Heart left ventricle (tissue), 16 donors: ENCODE measurements at regions not wholly inside any gene's neighbourhood (a gene's known extent, or its start where the extent isn't known, plus 50 kb on each side); places are given as distances from the start of the nearest gene placed in this dataset.

Experiments used
- ATAC-seq, 4 donors: fragments of 200-7000 bp; cut with Tn5 transposase; one replicate each; pipeline ENCODE4 v1.9.1; 2020 to 2022; ENCODE audit warnings: moderate library complexity in 4 of 4, mild to moderate bottlenecking in 3 of 4, moderate number of reproducible peaks in 1 of 4
- DNase-seq, 5 donors: peaks; one replicate each; pipeline ENCODE4 v3.0.0-alpha.2; 2020
- H3K27ac ChIP-seq, 12 donors: fragments of 200-600 bp; sonication (generic) in 4 of 12; one replicate each; pipeline versions ENCODE4 v1.5.0 to v1.8.0; 2016 to 2022; ENCODE audit warnings: mild to moderate bottlenecking in 2 of 12
- H3K27me3 ChIP-seq, 9 donors: fragments of 200-600 bp; sonication (generic) in 2 of 9; one replicate each; pipeline versions ENCODE4 v1.5.1 to v1.8.0; 2016 to 2022; ENCODE audit warnings: mild to moderate bottlenecking in 3 of 9
- H3K36me3 ChIP-seq, 9 donors: fragments of 200-600 bp; sonication (generic) in 2 of 9; one replicate each; pipeline versions ENCODE4 v1.5.0 to v1.8.0; 2018 to 2022; ENCODE audit warnings: mild to moderate bottlenecking in 2 of 9
- H3K4me1 ChIP-seq, 12 donors: fragments of 200-600 bp; sonication (generic) in 4 of 12; one replicate each; pipeline versions ENCODE4 v1.5.0 to v1.8.0; 2016 to 2022; ENCODE audit warnings: mild to moderate bottlenecking in 3 of 12
- H3K4me3 ChIP-seq, 12 donors: fragments of 200-600 bp; sonication (generic) in 4 of 12; one replicate each; pipeline versions ENCODE4 v1.5.0 to v1.8.0; 2017 to 2022; ENCODE audit warnings: mild to moderate bottlenecking in 9 of 12, moderate library complexity in 4 of 12
- H3K9me3 ChIP-seq, 12 donors: fragments of 200-600 bp; sonication (generic) in 4 of 12; one replicate each; pipeline versions ENCODE4 v1.5.0 to v1.8.0; 2016 to 2022; ENCODE audit warnings: mild to moderate bottlenecking in 1 of 12
- POLR2A ChIP-seq, 2 donors: fragments of 450-650 bp; IDR thresholded peaks; one replicate each; pipeline ENCODE4 v1.6.1; 2017; ENCODE audit warnings: antibody characterized with exemption in 2 of 2, mild to moderate bottlenecking in 2 of 2, moderate library complexity in 2 of 2
- WGBS, 4 donors: extraction: QIAGEN DNeasy Blood & Tissue Kit in 2 of 4; methylation state at CpG; one replicate each; pipeline versions ENCODE4 v1.1.5 to v1.1.7; 2013 to 2018; 5-methylcytosine and 5-hydroxymethylcytosine counted together
- intact Hi-C, 10 donors: fragments of 100-400 bp; cut with DNase I; formaldehyde crosslinking; loops; one replicate each; pipeline versions ENCODE4 v1.11.1 to v1.14.2; 2022
- TF ChIP-seq, protein P1 (sequence below), 12 donors: fragments of 200-600 bp; sonication (generic) in 4 of 12; IDR thresholded peaks; one replicate each; pipeline versions ENCODE4 v1.5.0 to v1.8.0; 2018 to 2022; ENCODE audit warnings: antibody characterized with exemption in 12 of 12, mild to moderate bottlenecking in 5 of 12
- donor health status: ischemic (EF 13 %, LVEDD 7.1; RV severe dilation, severe dysfunction).
- donor health status: healthy with polysubstance abuse.
- donor health status: DM: no; HTN: yes; CAD: no.
- donor health status: DM: no; HTN: no; CAD: no.
- donor health status: ischemic (EF 25% LVEDD 6.9; RV normal size, moderate dysfunction).
- donor health status: ischemic (EF 25% LVEDD 5.7; RV mildly dilated, moderate dysfunction).
- donor health status: healthy.
- donor health status: DM: yes; HTN: yes; CAD: no.
- donor health status: ischemic (EF 35%, LVEDD 5.7; RV mildly dilated, moderate dysfunction).
- donor health status: nonischemic (EF 11% LVEDD 7.7; RV severe dilation, severe dysfunction).
- donor health status: DM: yes; HTN: yes; CAD: no.
- donor health status: PGD.
- donor health status: ischemic (EF 29% LVEDD 5.4; RV normal size, mild dysfunction).
- donor health status: nonischemic (EF 23%, LVEDD 6.1; RV moderate dilation, normal function).

DNA sequence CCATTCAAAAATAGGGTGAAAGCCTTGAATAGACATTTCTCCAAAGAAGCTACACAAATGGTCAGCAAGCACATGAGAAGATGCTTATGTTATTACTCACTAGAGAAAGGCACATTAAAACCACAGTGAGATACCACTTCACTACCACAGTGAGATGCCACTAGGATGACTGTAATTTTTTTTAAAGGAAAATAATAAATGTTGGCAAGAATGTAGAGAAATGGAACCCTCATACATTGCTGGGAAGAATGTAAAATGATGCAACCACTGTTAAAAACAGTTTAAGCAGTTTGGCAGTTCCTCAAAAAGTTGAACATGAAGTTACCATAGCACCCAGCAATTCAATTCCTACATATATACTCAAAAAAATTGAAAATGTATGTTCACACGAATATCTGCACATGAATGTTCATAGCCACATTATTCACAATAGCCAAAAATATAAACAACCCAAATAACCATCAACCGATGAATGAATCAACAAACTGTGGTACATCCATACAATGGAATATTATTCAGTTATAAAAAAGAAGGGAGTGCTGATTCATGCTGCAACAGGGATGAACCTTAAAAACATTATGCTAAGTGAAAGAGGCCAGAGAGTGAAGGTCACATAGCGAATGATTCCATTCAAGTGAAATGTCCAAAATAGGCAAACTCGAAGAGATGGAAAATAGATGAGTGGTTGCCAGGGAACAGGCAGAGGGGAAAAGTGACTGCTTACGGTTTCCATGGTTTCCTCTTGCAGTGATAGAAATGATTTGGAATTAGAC is 156.2 kb upstream of the NDUFV2 start:
- no peaks in the 10 kb centered on the region for H3K36me3 ChIP-seq
- peaks cover 0 to 8% (median 0%) of the 10 kb centered on the region in 12 donors for H3K9me3 ChIP-seq
- WGBS, 4 donors, result 82 to 93% (median 84%) methylated on average over 5 of the region's 5 CpGs
- H3K27me3 ChIP-seq, result no peaks in the 10 kb centered on the region
- no peak for ATAC-seq
- H3K4me3 ChIP-seq, result no peak overlapping the region
- H3K27ac ChIP-seq, result no peak overlapping the region
- intact Hi-C loops, result no loop called here
- peaks cover 0 to 3% (median 0%) of the 10 kb centered on the region in 12 donors for H3K4me1 ChIP-seq
- DNase-seq, result no peak
- TF ChIP-seq POLR2A (IDR thresholded peaks at IDR 0.05), result no peak
- TF ChIP-seq, protein P1, sequence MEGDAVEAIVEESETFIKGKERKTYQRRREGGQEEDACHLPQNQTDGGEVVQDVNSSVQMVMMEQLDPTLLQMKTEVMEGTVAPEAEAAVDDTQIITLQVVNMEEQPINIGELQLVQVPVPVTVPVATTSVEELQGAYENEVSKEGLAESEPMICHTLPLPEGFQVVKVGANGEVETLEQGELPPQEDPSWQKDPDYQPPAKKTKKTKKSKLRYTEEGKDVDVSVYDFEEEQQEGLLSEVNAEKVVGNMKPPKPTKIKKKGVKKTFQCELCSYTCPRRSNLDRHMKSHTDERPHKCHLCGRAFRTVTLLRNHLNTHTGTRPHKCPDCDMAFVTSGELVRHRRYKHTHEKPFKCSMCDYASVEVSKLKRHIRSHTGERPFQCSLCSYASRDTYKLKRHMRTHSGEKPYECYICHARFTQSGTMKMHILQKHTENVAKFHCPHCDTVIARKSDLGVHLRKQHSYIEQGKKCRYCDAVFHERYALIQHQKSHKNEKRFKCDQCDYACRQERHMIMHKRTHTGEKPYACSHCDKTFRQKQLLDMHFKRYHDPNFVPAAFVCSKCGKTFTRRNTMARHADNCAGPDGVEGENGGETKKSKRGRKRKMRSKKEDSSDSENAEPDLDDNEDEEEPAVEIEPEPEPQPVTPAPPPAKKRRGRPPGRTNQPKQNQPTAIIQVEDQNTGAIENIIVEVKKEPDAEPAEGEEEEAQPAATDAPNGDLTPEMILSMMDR (IDR thresholded peaks at IDR 0.05), result no peak

DNA sequence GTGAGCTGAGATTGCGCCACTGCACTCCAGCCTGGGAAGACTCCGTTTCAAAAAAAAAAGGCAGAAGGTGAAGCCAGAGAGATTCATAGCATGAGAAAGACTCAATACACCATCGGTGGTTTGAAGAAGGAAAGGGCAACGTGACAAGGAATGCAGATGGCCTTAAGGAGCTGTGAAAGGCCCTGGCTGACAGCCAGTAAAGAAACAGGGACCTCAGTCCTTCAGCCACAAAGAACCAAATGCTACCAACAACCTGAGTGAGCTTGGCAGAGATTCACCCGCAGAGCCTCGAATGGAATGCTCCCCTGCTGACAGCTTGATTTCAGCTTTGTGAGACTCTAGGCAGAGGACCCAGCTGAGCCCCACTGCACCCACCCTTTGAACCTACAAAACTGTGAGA is 154.9 kb upstream of the NDUFV2 start:
- peak overlapping the region in 1 of 12 donors; percentile 69 for H3K27ac ChIP-seq
- no peak overlapping the region for H3K4me3 ChIP-seq
- H3K9me3 ChIP-seq, result peaks cover 0 to 8% (median 0%) of the 10 kb centered on the region in 12 donors
- ATAC-seq (no peak), DNase-seq (no peak)
- H3K36me3 ChIP-seq, result no peaks in the 10 kb centered on the region
- WGBS, 4 donors, result 50 to 58% (median 56%) methylated on average over 6 of the region's 6 CpGs
- H3K4me1 ChIP-seq, result peaks cover 0 to 3% (median 0%) of the 10 kb centered on the region in 12 donors
- intact Hi-C loops, result no loop called here
- no peak for TF ChIP-seq POLR2A (IDR thresholded peaks at IDR 0.05)
- TF ChIP-seq, protein P1 (IDR thresholded peaks at IDR 0.05), result no peak
- no peaks in the 10 kb centered on the region for H3K27me3 ChIP-seq

DNA sequence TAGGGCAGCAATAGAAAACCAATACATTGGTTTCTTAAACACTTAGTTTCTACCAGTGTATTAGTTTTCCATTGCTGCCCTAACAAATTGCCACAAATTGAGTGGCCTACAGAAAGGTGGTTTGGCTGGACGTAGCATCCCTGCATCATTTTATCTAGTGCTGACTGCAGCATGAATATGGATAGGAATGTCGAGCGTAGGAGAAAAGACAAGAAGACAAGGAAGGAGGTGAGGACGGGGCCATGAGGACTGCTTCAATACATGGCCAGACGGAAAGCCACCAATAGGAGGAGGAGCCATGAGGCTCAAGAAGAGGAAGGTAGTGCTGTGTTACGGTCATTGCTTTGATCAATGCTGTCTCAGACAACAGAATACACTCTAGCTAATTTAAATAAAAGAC is 154.5 kb upstream of the NDUFV2 start:
- Histone ChIP-seq H3K36me3 (no peaks in the 10 kb centered on the region), H3K27me3 (no peaks in the 10 kb centered on the region), H3K4me3 (no peak overlapping the region), H3K4me1 (peaks cover 0 to 3% (median 0%) of the 10 kb centered on the region in 12 donors), H3K27ac (peak overlapping the region in 1 of 12 donors; percentile 69), H3K9me3 (peaks cover 0 to 8% (median 0%) of the 10 kb centered on the region in 12 donors)
- TF ChIP-seq, protein P1 (IDR thresholded peaks at IDR 0.05), result no peak
- no peak for TF ChIP-seq POLR2A (IDR thresholded peaks at IDR 0.05)
- ATAC-seq (no peak), DNase-seq (no peak)
- 71 to 77% (median 76%) methylated on average over 6 of the region's 6 CpGs for WGBS, 4 donors
- intact Hi-C loops, result no loop called here

DNA sequence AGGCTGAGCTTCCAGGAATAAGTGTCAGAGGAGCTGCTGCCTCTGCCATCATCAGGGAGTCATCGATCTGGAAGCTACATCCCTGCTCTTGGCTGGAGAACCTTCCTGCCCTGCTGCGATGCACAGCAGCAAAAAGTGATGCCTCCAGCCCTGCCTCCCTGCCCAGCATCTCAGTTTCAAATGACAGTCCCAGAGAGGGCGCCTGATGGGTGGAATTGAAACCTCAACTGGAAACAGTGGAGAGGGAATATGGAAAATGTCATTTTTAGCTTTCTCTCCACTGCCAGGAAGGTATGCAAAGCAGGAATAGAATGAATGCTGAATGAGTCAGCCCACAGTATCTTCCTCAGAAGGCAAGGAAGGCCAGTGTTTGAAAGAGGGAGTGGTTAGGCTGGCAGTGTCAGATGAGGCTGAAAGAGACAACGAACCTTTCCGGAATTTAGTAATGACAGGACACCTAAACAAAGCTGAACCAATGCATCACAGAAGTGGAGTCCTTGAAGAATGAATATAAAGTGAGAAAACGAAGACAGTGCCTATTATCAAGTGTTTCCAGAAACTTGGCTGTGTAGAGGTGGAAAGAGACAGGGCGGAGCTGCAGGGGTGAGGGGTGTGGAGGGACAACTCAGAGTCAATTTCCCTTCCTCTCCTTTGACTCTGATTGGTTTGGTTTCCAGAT is 153.9 kb upstream of the NDUFV2 start:
- DNase-seq (no peak), ATAC-seq (peak in 2 of 4 donors; percentile 17 to 26)
- H3K27ac ChIP-seq, result peak overlapping the region in 1 of 12 donors; percentile 69
- no peak overlapping the region for H3K4me3 ChIP-seq
- intact Hi-C loops, result no loop called here
- no peaks in the 10 kb centered on the region for H3K36me3 ChIP-seq
- TF ChIP-seq POLR2A (IDR thresholded peaks at IDR 0.05), result no peak
- TF ChIP-seq, protein P1 (IDR thresholded peaks at IDR 0.05), result no peak
- H3K27me3 ChIP-seq, result no peaks in the 10 kb centered on the region
- H3K4me1 ChIP-seq, result peaks cover 0 to 3% (median 0%) of the 10 kb centered on the region in 12 donors
- peaks cover 0 to 10% (median 0%) of the 10 kb centered on the region in 12 donors for H3K9me3 ChIP-seq
- 57 to 63% (median 59%) methylated on average over 7 of the region's 7 CpGs for WGBS, 4 donors
